NCI-H748 (cell line): ENCODE measurements at regions not wholly inside any gene's neighbourhood (a gene's known extent, or its start where the extent isn't known, plus 50 kb on each side); places are given as distances from the start of the nearest gene placed in this dataset.
A peak's percentile ranks its signal among the peaks of the same experiment; 100 is the strongest.

ENCODE experiments used
- DNase-seq: peaks from one replicate; lab custom pipeline; 2025; ENCODE audit not compliant: unreplicated experiment; lab: John Stamatoyannopoulos, UW

GRCh38 chr21:26784974-26785373 lies 60.2 kb downstream of the ADAMTS1 start:
- no peak for DNase-seq

- no peak for DNase-seq
These were observed 61.6 kb downstream of the ADAMTS1 start for GRCh38 chr21:26783466-26784195.

- DNase-seq = no peak
These were observed 62.5 kb downstream of the ADAMTS1 start for GRCh38 chr21:26782747-26783146.

GRCh38 chr21:26782331-26782730 lies 62.9 kb downstream of the ADAMTS1 start:
- DNase-seq = no peak

- DNase-seq = no peak
These were observed 63.9 kb downstream of the ADAMTS1 start for GRCh38 chr21:26781331-26781730.

- no peak for DNase-seq
These were observed 68.0 kb downstream of the ADAMTS1 start for GRCh38 chr21:26777166-26777565.

GRCh38 chr21:26776310-26777021 lies 68.7 kb downstream of the ADAMTS1 start:
- DNase-seq = no peak

GRCh38 chr21:26773058-26773457 lies 72.2 kb downstream of the ADAMTS1 start:
- no peak for DNase-seq

- peak; percentile 27 for DNase-seq
These were observed 75.5 kb downstream of the ADAMTS1 start for GRCh38 chr21:26769613-26770188.

- no peak for DNase-seq
These were observed 78.3 kb downstream of the ADAMTS1 start for GRCh38 chr21:26766826-26767325.

GRCh38 chr21:26761174-26761915 lies 83.9 kb downstream of the ADAMTS1 start:
- no peak for DNase-seq

GRCh38 chr21:26759731-26760130 lies 85.5 kb downstream of the ADAMTS1 start:
- no peak for DNase-seq

GRCh38 chr21:26758083-26758880 lies 86.9 kb downstream of the ADAMTS1 start:
- no peak for DNase-seq

GRCh38 chr21:26756491-26757159 lies 88.6 kb downstream of the ADAMTS1 start:
- DNase-seq = no peak

GRCh38 chr21:26754853-26755252 lies 90.4 kb downstream of the ADAMTS1 start:
- DNase-seq = no peak

GRCh38 chr21:26753822-26754221 lies 91.4 kb downstream of the ADAMTS1 start:
- peak; percentile 23 for DNase-seq

- DNase-seq = no peak
These were observed 92.4 kb downstream of the ADAMTS1 start for GRCh38 chr21:26752849-26753248.

GRCh38 chr21:26751305-26751704 lies 93.9 kb downstream of the ADAMTS1 start:
- no peak for DNase-seq

- no peak for DNase-seq
These were observed 97.1 kb downstream of the ADAMTS1 start for GRCh38 chr21:26748066-26748465.

- no peak for DNase-seq
These were observed 98.0 kb downstream of the ADAMTS1 start for GRCh38 chr21:26747216-26747615.
